ENCODE measurements at regions not wholly inside any gene's neighbourhood (a gene's known extent, or its start where the extent isn't known, plus 50 kb on each side); places are given as distances from the start of the nearest gene placed in this dataset.
"Not testable (repeated sequence)": the region's sequence is repeated elsewhere in the genome, so short reads cannot be mapped to it uniquely, and the experiment has no call there.

DNA sequence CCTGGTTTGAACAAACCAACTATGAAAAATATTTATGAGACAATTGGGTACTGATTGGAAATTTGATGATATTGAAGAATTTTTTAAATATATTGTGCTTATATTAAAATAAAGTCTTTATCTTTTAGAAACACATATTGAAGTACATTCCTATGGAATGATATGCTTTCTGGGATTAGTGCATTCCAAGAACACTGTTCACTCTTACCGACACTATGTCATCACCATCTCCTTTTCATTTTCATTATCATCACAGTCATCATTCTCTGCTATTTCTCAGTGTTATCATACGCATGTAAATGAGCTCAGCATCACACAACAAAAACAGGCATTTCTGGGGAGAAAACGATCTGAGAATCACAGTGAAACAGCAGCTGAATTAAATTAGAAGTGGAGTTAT is 513.3 kb upstream of the CCDC196 start:
- no peak for DNase-seq

DNA sequence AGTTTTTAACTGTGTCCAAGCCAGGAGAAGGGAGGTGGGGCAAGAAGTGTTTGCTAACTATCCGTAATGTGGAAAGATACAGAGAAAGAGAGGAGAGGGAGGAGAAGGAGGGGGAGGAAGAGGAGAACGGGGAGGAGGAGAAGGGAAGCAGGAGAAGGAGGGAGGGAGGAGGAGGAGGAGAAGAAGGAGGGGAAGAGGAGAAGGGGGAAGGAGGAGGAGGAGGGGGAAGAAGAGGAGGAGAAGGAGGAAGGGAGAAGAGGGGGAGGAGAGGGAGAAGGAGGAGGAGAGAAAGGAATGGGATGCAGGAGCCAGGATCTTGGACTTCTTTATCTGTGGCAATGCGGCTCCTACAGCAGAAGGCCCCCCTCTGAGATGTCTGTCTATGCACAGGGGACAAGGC is 510.3 kb upstream of the CCDC196 start:
- no peak for DNase-seq

DNA sequence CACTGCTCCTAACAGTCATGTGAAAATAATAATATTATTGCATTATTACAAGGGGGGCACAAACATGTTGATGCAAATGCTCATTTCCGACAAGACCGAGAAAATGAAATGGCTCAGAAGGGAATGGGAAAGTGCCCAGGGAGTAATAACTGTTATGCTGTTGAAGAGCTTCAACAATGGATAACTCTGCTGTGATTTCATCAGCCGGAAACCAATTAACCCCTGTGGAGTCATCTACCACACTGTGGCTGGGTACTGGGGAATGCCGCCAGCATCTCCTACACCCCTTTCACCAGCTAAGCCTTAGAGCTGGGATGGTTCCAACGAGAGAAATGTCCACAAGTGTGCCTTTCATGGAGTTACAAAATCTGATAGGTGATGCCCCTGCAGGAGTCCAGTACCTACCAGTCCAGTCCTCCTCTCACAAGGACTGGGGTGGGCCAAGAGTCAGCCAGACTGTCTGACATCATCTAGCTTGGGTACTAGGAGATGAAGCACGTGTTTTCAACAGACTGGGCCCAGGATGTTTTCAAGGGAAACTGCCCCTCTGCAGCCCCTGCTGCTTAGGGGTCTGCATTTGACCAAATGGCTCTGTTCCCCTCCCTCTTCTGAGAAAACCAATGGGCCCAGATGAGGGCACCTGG is 509.3 kb upstream of the CCDC196 start:
- no peak for DNase-seq

DNA sequence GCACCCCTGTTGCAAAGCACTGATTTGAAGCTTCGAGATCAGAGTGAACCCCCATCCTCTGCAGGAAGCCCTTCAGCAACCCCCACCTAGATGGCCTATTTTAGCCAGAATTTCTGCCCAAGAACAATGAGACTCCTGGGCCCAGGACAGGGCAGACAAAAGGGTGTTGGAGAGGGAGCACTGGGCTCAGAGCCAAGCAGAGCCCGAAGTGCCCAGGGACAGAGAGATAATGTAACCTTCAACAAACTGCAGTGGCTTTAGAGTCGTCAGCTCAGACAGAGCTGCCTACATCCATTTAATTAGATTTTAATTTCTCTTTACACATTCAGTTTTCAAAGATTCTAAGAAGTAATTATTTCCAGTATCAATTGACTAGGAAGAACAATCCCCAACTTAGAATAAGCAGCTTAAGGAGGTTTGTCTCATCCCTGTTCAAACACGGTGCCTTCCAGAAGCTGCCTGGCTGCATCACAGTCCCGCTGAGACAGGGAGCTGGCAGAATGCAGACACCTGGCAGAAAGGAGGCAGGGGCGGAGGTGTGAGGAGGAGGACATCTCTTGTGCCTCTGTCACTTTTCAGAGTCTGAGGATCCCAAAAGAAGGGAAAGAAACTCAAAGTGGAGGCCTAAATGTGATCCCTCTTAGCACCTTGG is 504.9 kb upstream of the CCDC196 start:
- DNase-seq: no peak

DNA sequence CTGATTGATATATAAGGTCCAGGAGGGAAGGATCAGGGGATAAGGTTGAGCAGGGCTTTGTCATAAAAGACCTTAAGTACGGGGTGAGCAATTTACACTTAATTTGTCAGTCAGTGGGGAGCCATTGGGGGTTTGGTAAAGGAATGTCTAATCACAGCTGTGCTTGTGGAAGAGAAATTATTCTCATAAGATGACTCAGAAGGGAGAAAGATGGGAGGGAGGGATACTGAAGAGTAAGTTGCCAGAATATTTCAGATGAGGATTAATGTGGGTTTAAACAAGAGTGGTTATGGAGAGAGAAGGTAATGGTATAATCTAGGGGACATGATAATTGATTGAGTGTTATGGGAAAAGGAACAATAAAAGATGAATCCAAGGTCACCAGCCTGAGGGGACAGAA is 500.1 kb upstream of the CCDC196 start:
- DNase-seq: no peak

DNA sequence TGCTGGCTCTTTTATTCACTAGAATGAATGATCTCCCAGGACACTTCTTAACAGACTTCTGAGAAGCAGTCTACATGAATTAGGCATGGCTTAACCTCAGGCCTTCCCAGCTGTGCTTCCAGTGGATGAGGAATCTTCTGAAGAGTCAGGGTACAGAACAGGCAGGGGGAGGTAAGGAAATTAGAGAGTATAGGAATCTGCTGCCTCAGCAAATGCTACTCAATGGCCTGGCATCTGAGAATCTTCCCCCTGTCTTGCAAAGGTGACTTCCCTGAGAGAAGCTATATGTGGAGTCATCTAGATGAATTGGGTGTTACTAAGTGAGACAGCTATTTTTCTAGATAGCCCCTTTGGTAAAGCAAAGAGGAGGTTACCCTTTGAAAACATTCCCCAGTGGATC is 496.2 kb upstream of the CCDC196 start:
- no peak for DNase-seq

DNA sequence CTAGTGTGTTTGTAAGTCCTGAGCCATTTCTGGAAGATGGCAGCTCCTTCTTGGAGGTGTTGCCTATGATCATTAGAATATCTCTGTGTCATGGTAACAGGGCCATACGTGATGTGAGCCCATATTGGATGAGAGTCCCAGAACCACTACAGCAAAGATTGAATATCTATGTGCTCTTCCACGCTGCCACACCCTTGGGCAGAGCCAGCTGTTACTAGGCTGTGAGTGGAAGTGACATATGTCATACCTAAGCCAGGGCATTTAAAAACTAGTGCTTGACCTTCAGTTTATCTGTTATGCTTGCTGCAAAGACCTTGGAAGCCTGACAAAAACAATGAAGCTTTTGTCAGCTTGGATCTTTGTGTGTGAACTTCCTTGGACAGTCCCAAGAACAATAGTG is 495.1 kb upstream of the CCDC196 start:
- DNase-seq: no peak

DNA sequence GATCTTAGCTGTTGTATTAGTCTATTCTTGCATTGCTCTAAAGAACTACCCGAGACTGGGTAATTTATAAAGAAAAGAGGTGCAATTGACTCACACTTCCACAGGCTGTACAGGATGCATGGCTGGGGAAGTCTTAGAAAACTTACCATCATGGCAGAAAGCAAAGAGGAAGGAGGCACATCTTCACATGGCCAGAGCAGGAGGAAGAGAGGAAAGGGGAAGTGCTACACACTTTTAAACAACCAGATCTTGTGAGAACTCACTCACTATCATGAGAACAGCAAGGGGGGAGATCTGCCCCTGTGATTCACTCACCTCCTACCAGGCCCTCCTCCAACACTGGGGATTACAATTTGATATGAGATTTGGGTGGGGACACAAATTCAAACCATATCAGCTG is 494.2 kb upstream of the CCDC196 start:
- DNase-seq: not testable (repeated sequence)

DNA sequence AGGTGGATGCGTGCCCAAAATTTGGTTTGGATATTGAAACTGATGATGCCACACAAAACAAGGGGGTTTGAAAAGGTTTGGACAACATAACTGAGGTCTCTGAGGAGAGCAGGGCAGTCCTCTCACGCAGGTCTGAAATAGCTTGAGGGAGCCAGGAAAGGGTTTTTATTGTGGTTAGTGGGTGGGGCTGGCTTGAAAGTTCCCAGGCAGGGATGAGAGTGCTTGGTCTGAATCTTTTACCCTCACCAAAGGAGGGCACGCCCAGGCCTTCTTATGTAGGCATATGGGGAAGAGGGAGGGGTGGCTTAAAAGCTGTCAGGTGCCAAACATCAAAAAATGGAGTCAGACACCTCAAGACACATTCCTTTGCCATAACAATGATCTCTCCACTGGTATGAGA is 493.1 kb upstream of the CCDC196 start:
- DNase-seq: no peak

DNA sequence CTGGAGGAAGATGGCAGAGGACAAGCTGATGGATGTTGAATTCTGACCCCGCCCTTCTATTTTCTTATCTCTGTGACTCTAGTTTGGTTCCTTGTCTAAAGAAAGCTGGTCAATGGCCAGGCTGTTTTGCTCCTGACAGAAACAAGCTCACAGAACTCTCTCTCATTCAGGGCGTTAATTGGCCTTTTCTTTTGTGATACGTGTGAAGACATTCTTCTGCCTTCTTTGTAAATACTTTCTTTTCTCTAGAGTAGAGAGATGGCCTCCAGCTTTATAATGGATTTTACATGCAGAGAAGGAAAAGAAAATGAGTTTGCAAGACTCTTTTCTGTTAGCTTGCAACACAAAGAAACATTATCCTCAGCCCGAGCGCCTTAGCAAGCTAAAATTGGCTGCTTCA is 492.2 kb upstream of the CCDC196 start:
- DNase-seq: no peak

DNA sequence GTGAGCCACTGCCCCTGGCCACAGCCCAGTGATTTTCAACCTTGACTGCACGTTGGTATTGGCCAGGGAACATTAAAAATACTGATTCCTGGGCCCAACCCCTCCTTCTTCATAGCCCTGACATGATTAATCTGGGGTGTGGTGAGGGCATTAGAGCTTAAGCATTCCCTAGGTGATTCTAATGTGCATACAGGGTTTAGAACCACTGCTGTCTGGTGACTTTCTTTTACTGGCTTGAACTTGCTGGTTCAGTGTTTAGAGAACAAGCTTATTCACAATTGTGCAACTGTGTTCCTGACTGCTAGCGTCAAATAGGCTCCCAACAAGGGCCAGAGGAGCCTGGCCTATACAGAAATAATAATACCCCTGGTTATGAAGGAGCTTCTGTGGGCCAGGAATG is 488.8 kb upstream of the CCDC196 start:
- no peak for DNase-seq

DNA sequence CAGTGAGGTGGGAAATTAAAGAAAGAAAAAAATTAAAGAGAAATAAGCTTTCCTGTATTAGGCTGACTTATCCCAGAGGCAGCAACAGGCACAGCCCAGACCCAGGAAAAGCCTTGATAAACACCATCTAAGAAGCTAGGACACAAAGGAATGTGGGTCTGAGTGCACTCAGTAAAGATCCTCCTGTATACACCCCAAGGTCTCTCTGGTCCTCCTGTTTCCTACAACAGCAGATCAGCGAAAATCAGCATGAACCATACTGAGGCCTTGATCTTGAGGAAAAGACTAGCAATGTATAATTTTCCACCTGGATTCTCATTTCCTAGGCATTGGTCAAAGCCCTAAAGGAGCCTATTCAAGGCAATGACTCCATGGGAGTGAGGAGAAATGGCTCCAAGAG is 486.3 kb upstream of the CCDC196 start:
- DNase-seq: no peak

DNA sequence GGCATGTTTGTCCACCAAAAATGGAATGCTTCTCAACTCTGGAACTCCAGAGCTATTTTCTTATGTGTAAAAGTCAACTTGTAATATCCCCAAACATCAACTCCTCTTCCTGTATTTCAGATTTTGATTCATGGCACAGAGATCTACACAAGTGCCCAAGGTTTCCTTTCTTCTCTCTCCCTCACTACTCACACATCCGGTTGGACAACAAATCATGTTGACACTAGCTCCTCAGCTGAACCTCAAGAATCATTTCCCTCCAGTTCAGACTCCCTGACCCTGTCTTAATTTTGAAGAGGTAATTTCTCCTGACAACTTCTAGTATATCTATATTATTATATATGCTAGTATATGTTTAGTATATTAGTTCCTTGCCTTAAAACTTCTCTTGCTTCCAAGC is 485.4 kb upstream of the CCDC196 start:
- no peak for DNase-seq

DNA sequence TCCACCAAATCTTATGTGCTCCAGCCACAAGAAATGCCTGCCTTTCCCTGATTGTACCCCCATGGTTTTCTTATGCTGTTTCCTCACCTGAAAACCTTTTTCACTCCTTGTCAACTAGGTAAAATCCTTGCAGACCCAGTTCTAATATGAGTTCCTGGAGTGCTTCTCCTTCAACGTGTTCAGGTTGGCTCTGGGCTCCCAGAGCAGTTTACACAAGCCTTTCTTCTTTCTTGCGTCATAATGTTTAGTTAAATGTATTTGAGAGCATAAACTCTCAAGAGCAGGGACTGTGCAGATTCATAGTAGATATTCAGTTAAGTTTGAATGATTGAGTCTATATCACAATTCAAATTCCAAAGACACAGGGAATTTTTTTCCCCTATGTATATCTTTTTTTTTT is 484.8 kb upstream of the CCDC196 start:
- DNase-seq: no peak

DNA sequence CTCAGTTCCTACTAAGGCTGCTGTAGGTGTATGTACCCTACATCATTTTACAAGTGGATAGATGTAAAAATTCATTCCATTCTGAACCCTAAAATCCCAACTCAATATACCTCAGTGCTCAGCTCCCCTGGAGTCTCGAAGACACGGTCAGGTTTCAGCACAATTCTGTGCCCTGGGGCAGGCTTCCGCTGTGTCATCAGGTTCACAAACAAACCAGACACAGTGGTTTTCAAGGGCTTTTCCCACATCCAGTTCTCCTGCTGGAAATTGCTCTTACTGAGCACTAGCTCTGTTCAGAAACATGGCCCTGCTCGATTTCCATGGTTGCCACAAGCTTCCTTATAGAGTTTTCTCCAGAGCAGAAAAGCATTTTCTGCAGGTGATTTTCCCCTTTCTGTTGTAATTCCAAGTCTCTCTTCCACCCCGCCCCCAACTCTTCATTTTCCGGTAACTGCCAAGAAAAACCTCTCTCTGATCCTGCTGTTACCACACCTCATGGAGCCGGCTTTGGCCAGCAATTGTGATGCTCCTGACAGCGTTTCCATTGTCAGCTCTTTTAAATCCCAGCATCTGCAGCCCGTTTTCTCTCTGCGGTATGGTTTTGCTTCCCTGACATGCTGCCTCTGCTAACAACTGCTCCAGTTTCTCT is 483.0 kb upstream of the CCDC196 start:
- no peak for DNase-seq

DNA sequence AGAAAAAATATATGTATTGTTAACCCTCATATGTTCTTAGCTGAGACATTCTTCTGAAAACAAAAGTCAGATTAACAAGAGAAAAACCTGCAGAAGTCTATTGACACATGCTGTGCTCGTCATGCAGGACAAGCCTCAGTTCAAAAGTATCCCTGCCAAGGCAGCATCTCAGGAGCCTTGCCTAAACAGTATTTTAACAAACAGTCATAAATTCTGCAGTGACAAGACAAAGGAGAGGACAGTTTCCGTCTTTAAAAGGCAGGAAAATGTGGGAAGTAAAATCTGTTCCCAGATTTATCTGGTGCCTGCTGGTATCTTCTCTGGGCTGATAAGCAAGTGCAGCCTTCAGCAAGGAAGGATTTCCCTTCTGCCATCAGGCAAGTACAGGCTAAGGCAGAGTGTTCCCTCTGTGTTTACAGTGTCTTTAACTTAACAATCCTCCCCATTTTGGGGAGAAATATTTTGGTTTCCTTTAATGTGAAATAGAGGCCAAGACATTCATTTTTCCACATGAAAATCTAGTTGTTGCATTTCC is 480.2 kb upstream of the CCDC196 start:
- no peak for DNase-seq

DNA sequence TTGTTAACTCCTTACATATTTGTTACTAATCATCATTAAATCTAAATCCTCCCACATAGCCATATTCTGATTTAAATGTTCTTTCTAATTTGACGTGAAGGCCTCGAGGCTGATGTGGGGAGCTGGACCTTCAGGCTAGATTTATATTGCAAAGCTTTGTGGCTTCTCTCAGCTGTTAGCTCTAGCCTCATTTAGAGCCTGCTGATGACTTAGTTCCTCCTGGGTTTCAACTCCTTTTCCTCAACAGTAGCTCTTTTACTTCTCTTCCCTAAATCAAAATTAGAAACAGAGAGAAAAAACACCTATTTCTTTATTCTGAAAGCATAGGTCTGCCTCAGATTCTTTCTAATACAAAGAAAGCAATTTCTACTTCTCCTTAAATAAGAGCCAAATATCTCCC is 477.5 kb upstream of the CCDC196 start:
- no peak for DNase-seq

DNA sequence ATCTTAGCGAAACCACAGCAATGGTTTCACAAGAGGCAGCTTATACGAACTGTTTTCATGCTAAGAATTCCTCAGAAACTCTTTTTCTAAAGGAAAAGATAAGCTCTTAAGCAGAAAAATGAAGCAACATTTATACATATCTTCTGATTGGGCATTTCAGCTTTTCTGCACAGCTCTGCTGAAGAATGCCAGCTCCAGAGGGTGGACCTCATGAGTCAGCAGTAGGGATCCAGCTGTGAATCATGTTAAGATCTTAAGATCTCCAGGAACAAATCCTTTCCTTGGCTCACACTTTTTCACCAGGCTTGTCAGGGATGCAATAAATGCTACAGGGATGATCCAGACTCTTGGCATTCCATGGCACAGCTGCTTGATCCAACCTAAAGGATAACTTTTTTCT is 477.1 kb upstream of the CCDC196 start:
- DNase-seq: no peak

DNA sequence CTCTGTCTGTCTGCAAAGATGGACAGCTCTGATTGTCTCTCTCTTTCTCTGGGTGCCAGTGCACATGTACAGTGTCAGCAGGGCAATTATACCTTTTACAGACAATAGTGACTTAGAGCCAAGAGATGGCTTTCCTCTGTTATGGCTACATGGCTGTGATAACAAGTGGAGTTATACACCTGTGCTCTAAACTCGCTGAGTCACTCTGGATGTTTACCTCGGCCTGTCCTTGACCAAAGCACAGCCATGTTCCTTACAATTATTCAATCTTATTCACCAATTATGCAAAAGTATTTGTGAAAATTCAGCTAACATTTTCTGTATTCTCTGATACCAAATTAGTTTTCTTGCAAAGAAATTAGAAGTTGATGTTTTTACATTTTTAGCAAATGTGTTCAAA is 475.5 kb upstream of the CCDC196 start:
- DNase-seq: no peak

DNA sequence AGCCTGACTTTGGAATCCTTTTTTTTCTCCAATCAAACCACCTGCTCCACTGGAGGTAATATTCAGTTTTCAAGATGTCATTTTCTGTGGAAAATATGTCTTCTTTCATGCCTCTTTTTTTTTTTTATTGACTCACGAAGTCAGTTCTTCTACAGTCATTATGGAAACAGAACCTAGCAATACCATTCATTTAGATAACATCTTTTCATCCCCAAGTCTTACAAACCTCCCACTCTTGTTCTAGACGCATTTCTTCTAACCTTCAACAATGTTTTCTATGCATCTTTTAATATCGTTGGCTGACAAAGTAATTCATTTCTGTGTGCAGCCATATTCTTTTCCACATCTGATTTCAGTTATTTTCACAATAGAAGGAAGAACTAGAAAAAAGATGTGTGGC is 474.3 kb upstream of the CCDC196 start:
- no peak for DNase-seq

DNA sequence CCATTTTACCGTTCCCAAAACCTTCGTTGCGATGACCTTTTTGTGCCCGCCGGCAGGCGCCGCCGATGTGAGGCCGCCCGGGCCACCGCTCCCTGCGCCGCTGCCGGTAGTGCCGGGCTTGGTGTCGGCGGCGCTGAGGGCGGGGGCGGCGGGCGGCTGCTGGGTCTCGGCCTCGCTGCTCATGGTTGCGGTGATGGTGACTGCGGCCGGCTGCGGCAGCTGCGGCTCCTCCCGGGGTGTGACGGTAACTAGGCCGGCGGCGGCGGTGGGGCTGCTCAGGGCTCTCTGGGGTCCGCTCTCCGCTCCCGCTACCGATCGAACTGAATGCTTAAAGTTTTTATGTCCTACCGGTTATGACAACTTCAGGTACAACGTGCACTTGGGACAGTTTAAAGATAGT is 472.6 kb upstream of the CCDC196 start:
- DNase-seq: not testable (repeated sequence)

DNA sequence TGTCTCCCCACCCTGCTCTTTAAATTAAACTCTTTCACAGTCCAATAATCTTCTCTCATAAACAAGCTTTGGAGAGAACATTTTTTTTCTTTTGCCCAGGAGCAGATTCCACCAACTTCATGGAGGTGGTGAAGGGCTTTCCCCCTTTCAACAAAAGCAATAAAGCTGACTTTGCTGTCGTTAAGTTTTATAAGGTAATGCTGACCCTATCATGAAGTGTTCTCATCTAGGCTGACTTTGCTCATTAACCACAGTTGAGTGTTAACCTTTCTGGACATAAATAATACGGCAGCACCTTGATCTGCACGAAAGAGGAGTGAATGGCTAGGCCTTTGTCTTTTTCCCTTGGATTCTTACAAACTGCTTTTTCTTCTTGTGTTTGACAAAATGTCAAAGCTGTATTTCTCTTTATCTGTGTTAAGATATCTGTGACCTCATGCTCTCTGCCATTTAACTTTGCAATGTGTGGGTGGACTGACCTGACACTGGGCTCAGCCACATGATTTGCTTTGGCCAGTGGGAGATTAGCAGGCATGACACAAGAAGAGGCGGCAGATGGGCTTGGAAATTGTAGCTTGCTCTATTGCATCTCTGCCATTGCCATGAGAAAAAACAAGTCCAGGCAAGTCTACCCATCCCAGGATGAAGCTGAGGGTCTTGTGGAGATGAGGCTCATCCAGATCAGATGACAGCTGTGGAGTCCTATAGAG is 470.9 kb upstream of the CCDC196 start:
- DNase-seq: no peak

DNA sequence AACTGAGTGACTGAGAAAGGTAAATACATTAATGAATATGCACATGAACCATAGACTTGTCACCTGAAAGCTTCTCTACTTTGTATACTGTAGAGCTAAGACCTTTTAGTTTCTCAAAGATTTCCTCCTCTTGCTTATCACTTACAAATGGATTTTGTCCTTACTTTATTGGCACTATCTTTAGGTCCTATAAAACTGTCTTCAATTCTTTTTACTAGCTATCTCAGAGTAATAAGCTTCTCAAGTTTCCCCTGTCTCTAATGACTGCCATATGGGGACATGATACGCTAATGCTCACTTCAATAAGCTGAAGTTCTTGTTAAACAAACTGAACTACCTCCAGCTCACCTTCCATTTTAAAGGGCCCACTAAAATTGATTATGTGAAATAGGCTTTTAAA is 468.2 kb upstream of the CCDC196 start:
- no peak for DNase-seq

DNA sequence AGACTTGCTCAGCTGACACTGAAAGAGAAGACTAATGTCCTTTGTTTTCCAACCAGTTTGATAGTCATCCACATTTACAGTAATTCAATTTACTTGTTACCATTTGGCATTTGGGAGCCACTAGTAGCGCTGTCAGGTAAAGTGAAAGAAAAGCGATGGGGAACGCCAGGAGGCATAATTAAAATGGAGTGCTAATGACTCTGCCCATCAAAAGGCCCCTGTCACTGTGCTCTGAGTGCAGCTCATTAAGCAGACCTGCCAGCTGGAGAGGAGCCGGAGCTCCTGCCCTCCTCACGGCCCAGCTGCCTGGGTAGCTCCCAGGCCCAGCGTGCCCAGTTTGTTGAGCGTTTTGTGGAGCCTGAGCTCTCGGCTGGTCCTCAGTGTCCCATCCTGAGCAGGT is 463.6 kb upstream of the CCDC196 start:
- DNase-seq: no peak
